ACC112 (cell line): ENCODE measurements at regions not wholly inside any gene's neighbourhood (a gene's known extent, or its start where the extent isn't known, plus 50 kb on each side); places are given as distances from the start of the nearest gene placed in this dataset.

Source experiments
- H2AFZ ChIP-seq: fragments of 200-600 bp; sonication (generic); one replicate; pipeline ENCODE4 v1.6.0; 2017; ENCODE audit warnings: antibody characterized with exemption, low read length; ENCODE audit not compliant: unreplicated experiment
- H3K27ac ChIP-seq: fragments of 200-600 bp; sonication (generic); 2 replicates; pipeline ENCODE4 v1.5.1; 2014; ENCODE audit warnings: low read depth, mild to moderate bottlenecking, antibody characterized with exemption, low read length, moderate library complexity
- H3K27me3 ChIP-seq: fragments of 200-600 bp; sonication (generic); 2 replicates; pipeline ENCODE4 v1.6.1; 2014; ENCODE audit warnings: mild to moderate bottlenecking, antibody characterized with exemption, low read length, moderate library complexity, mixed read lengths; ENCODE audit not compliant: insufficient read depth
- H3K36me3 ChIP-seq: fragments of 200-600 bp; sonication (generic); 2 replicates; pipeline ENCODE4 v1.6.1; 2016; ENCODE audit warnings: mild to moderate bottlenecking, antibody characterized with exemption, low read length, moderate library complexity, mixed read lengths; ENCODE audit not compliant: insufficient read depth
- H3K4me1 ChIP-seq: fragments of 200-600 bp; sonication (generic); one replicate; pipeline ENCODE4 v1.6.1; 2016; ENCODE audit warnings: low read length, mixed read lengths; ENCODE audit not compliant: insufficient read depth, unreplicated experiment, control insufficient read depth
- H3K4me3 ChIP-seq: fragments of 200-600 bp; sonication (generic); 2 replicates; pipeline ENCODE4 v1.5.1; 2014; ENCODE audit warnings: mild to moderate bottlenecking, low read depth, low read length
- H3K79me2 ChIP-seq: fragments of 200-600 bp; sonication (generic); one replicate; pipeline ENCODE4 v1.6.0; 2016; ENCODE audit warnings: low read length; ENCODE audit not compliant: control insufficient read depth, unreplicated experiment, insufficient read depth

- no peaks in the 10 kb centered on the region for H3K79me2 ChIP-seq
- no peak overlapping the region for H3K27ac ChIP-seq
- no peaks in the 10 kb centered on the region for H3K4me1 ChIP-seq
- 0 out of 2 replicates have a peak, but pooled peaks cover 4% of the 10 kb centered on the region for H3K27me3 ChIP-seq
- no peak overlapping the region for H2AFZ ChIP-seq
- no peaks in the 10 kb centered on the region for H3K36me3 ChIP-seq
- no peak overlapping the region for H3K4me3 ChIP-seq
Measured at GRCh38 chr2:8535469-8535795, 146.4 kb upstream of the ID2 start.

GRCh38 chr2:8535821-8536685 lies 145.8 kb upstream of the ID2 start:
- peaks cover 8% of the 10 kb centered on the region; the same call in 1 of the 2 replicates for H3K27me3 ChIP-seq
- no peaks in the 10 kb centered on the region for H3K4me1 ChIP-seq
- H3K79me2 ChIP-seq = no peaks in the 10 kb centered on the region
- no peak overlapping the region for H3K4me3 ChIP-seq
- no peak overlapping the region for H3K27ac ChIP-seq
- no peak overlapping the region for H2AFZ ChIP-seq
- H3K36me3 ChIP-seq = no peaks in the 10 kb centered on the region

- H2AFZ ChIP-seq = no peak overlapping the region
Measured at GRCh38 chr2:8536686-8537561, 144.9 kb upstream of the ID2 start.

GRCh38 chr2:8537562-8538155 lies 144.2 kb upstream of the ID2 start:
- Histone ChIP-seq H3K36me3 (no peaks in the 10 kb centered on the region), H2AFZ (no peak overlapping the region), H3K4me1 (no peaks in the 10 kb centered on the region), H3K27me3 (peaks cover 8% of the 10 kb centered on the region; the same call in 1 of the 2 replicates), H3K79me2 (no peaks in the 10 kb centered on the region), H3K27ac (no peak overlapping the region), H3K4me3 (no peak overlapping the region)

More at GRCh38 chr2:8536686-8537561, 144.9 kb upstream of the ID2 start:
- no peaks in the 10 kb centered on the region for H3K4me1 ChIP-seq
- H3K36me3 ChIP-seq = no peaks in the 10 kb centered on the region
- no peak overlapping the region for H3K27ac ChIP-seq
- no peak overlapping the region for H3K4me3 ChIP-seq
- H3K27me3 ChIP-seq = peaks cover 8% of the 10 kb centered on the region; the same call in 1 of the 2 replicates
- H3K79me2 ChIP-seq = no peaks in the 10 kb centered on the region

GRCh38 chr2:8538531-8538930 lies 143.3 kb upstream of the ID2 start:
- no peak overlapping the region for H3K4me3 ChIP-seq
- H3K36me3 ChIP-seq = no peaks in the 10 kb centered on the region
- H3K27me3 ChIP-seq = peaks cover 8% of the 10 kb centered on the region; the same call in 1 of the 2 replicates
- H3K79me2 ChIP-seq = no peaks in the 10 kb centered on the region
- H2AFZ ChIP-seq = no peak overlapping the region
- peaks cover 7% of the 10 kb centered on the region for H3K4me1 ChIP-seq
- no peak overlapping the region for H3K27ac ChIP-seq

GRCh38 chr2:8538931-8539621 lies 142.8 kb upstream of the ID2 start:
- peaks cover 12% of the 10 kb centered on the region for H3K4me1 ChIP-seq
- H3K27me3 ChIP-seq = peaks cover 8% of the 10 kb centered on the region; the same call in 1 of the 2 replicates
- H3K27ac ChIP-seq = no peak overlapping the region

GRCh38 chr2:8539743-8540551 lies 141.9 kb upstream of the ID2 start:
- Histone ChIP-seq H3K27ac (no peak overlapping the region), H2AFZ (no peak overlapping the region), H3K4me1 (peaks cover 14% of the 10 kb centered on the region), H3K27me3 (peaks cover 8% of the 10 kb centered on the region; the same call in 1 of the 2 replicates), H3K4me3 (no peak overlapping the region), H3K79me2 (no peaks in the 10 kb centered on the region), H3K36me3 (no peaks in the 10 kb centered on the region)

More at GRCh38 chr2:8538931-8539621, 142.8 kb upstream of the ID2 start:
- Histone ChIP-seq H2AFZ (no peak overlapping the region), H3K4me3 (no peak overlapping the region), H3K36me3 (no peaks in the 10 kb centered on the region), H3K79me2 (no peaks in the 10 kb centered on the region)

- Histone ChIP-seq H3K79me2 (no peaks in the 10 kb centered on the region), H2AFZ (no peak overlapping the region), H3K27me3 (peaks cover 8% of the 10 kb centered on the region; the same call in 1 of the 2 replicates), H3K4me1 (peaks cover 14% of the 10 kb centered on the region), H3K27ac (no peak overlapping the region), H3K4me3 (no peak overlapping the region), H3K36me3 (no peaks in the 10 kb centered on the region)
Measured at GRCh38 chr2:8540552-8541055, 141.3 kb upstream of the ID2 start.

GRCh38 chr2:8541223-8541622 lies 140.6 kb upstream of the ID2 start:
- Histone ChIP-seq H3K27ac (no peak overlapping the region), H3K27me3 (peaks cover 8% of the 10 kb centered on the region; the same call in 1 of the 2 replicates), H3K4me1 (peaks cover 14% of the 10 kb centered on the region), H3K36me3 (no peaks in the 10 kb centered on the region), H3K4me3 (no peak overlapping the region), H3K79me2 (no peaks in the 10 kb centered on the region), H2AFZ (no peak overlapping the region)
